ENCODE measurements at regions not wholly inside any gene's neighbourhood (a gene's known extent, or its start where the extent isn't known, plus 50 kb on each side); places are given as distances from the start of the nearest gene placed in this dataset.

- Histone ChIP-seq H3K9me2 (ENCODE audit: insufficient read depth, low read length) (no peaks in the 10 kb centered on the region), H3K36me3 (ENCODE audit: insufficient read depth, low read length) (no peaks in the 10 kb centered on the region), H3K27ac (ENCODE audit: low read length) (no peak overlapping the region), H3K4me2 (ENCODE audit: low read length) (no peak overlapping the region), H3K27me3 (ENCODE audit: insufficient read depth, low read depth, low read length) (no peaks in the 10 kb centered on the region), H2AFZ (ENCODE audit: low read depth, low read length) (no peak overlapping the region), H3K4me3 (ENCODE audit: low read length) (no peak overlapping the region), H3K9ac (ENCODE audit: low read length) (no peak overlapping the region), H3K79me2 (replicated peaks; ENCODE audit: insufficient read depth, low read length) (no peaks in the 10 kb centered on the region), H4K20me1 (ENCODE audit: insufficient read depth) (no peaks in the 10 kb centered on the region), H3F3A (ENCODE audit: insufficient read depth, low read length, poor library complexity, severe bottlenecking) (no peaks in the 10 kb centered on the region), H3K9me3 (ENCODE audit: low read length) (no peaks in the 10 kb centered on the region)
- TF ChIP-seq POLR2AphosphoS5 (IDR thresholded peaks at IDR 0.05) (no peak), EP300 (conservative IDR thresholded peaks at IDR 0.05; ENCODE audit: poor library complexity, severe bottlenecking) (no peak), REST (IDR thresholded peaks at IDR 0.05; ENCODE audit: borderline replicate concordance) (no peak), SMC3 (conservative IDR thresholded peaks at IDR 0.05; ENCODE audit: poor library complexity) (no peak)
These were observed 77.9 kb downstream of the DMRT2 start for GRCh38 chr9:1128046-1128445.

GRCh38 chr9:1129382-1129781 lies 79.2 kb downstream of the DMRT2 start:
- Histone ChIP-seq H3K4me2 (ENCODE audit: low read length) (no peak overlapping the region), H4K20me1 (ENCODE audit: insufficient read depth) (no peaks in the 10 kb centered on the region), H3K36me3 (ENCODE audit: insufficient read depth, low read length) (no peaks in the 10 kb centered on the region), H3K27me3 (ENCODE audit: insufficient read depth, low read depth, low read length) (no peaks in the 10 kb centered on the region), H3K9me3 (ENCODE audit: low read length) (no peaks in the 10 kb centered on the region), H3K9me2 (ENCODE audit: insufficient read depth, low read length) (no peaks in the 10 kb centered on the region), H3K4me3 (ENCODE audit: low read length) (no peak overlapping the region), H3K9ac (ENCODE audit: low read length) (no peak overlapping the region), H3K27ac (ENCODE audit: low read length) (no peak overlapping the region), H3K79me2 (replicated peaks; ENCODE audit: insufficient read depth, low read length) (no peaks in the 10 kb centered on the region), H2AFZ (ENCODE audit: low read depth, low read length) (no peak overlapping the region), H3F3A (ENCODE audit: insufficient read depth, low read length, poor library complexity, severe bottlenecking) (no peaks in the 10 kb centered on the region)
- TF ChIP-seq TAF1 (IDR thresholded peaks at IDR 0.05; ENCODE audit: low read depth) (no peak), EZH2 (IDR thresholded peaks at IDR 0.05; ENCODE audit: borderline replicate concordance, insufficient read depth, low read length, poor library complexity, severe bottlenecking) (no peak), MXI1 (conservative IDR thresholded peaks at IDR 0.05; ENCODE audit: poor library complexity, severe bottlenecking) (no peak)

- no peak for TF ChIP-seq CTCF (IDR thresholded peaks at IDR 0.05; ENCODE audit: poor library complexity, severe bottlenecking)
- TF ChIP-seq SMC3 (conservative IDR thresholded peaks at IDR 0.05; ENCODE audit: poor library complexity): no peak
- TF ChIP-seq MXI1 (conservative IDR thresholded peaks at IDR 0.05; ENCODE audit: poor library complexity, severe bottlenecking): no peak
- no peak for TF ChIP-seq RAD21 (conservative IDR thresholded peaks at IDR 0.05)
- no peak for TF ChIP-seq TAF1 (IDR thresholded peaks at IDR 0.05; ENCODE audit: low read depth)
- Histone ChIP-seq H3K9ac (ENCODE audit: low read length) (no peak overlapping the region), H3K27ac (ENCODE audit: low read length) (no peak overlapping the region), H3K9me3 (ENCODE audit: low read length) (no peaks in the 10 kb centered on the region), H2AFZ (ENCODE audit: low read depth, low read length) (no peak overlapping the region), H3K27me3 (ENCODE audit: insufficient read depth, low read depth, low read length) (no peaks in the 10 kb centered on the region), H4K20me1 (ENCODE audit: insufficient read depth) (no peaks in the 10 kb centered on the region), H3K4me2 (ENCODE audit: low read length) (no peak overlapping the region), H3K4me3 (ENCODE audit: low read length) (no peak overlapping the region), H3K9me2 (ENCODE audit: insufficient read depth, low read length) (no peaks in the 10 kb centered on the region), H3K79me2 (replicated peaks; ENCODE audit: insufficient read depth, low read length) (no peaks in the 10 kb centered on the region), H3F3A (ENCODE audit: insufficient read depth, low read length, poor library complexity, severe bottlenecking) (no peaks in the 10 kb centered on the region), H3K36me3 (ENCODE audit: insufficient read depth, low read length) (no peaks in the 10 kb centered on the region)
These were observed 89.9 kb downstream of the DMRT2 start for GRCh38 chr9:1140057-1140456.

Measured in neural cell (in vitro differentiated cells).